Transverse colon (tissue), 4 donors: ENCODE measurements at regions not wholly inside any gene's neighbourhood (a gene's known extent, or its start where the extent isn't known, plus 50 kb on each side); places are given as distances from the start of the nearest gene placed in this dataset.

ENCODE experiments used
- CTCF ChIP-seq, 5 experiments: fragments of 200-600 bp in 3 of 5; fragments of 450-650 bp in 2 of 5; sonication (generic) in 3 of 5; IDR thresholded peaks; 1 replicate in 2 of 5; 2 replicates in 3 of 5; pipeline ENCODE4 v1.5.1; 2016 to 2017; ENCODE audit warnings: antibody characterized with exemption in 5 of 5, inconsistent platforms in 3 of 5, mild to moderate bottlenecking in 2 of 5, moderate library complexity in 1 of 5
- POLR2A ChIP-seq: fragments of 450-650 bp; IDR thresholded peaks from one replicate; pipeline ENCODE4 v1.6.1; 2016; ENCODE audit warnings: antibody characterized with exemption, mild to moderate bottlenecking, moderate library complexity
- POLR2AphosphoS5 ChIP-seq, 3 donors: sonication (generic); formaldehyde crosslinking; IDR thresholded peaks; one replicate each; pipeline ENCODE4 v1.6.1; 2016; ENCODE audit warnings: antibody characterized with exemption in 3 of 3

- TF ChIP-seq CTCF (IDR thresholded peaks at IDR 0.05): no peak
- no peak for TF ChIP-seq POLR2A
- TF ChIP-seq POLR2AphosphoS5 (IDR thresholded peaks at IDR 0.05): no peak
These were observed 419.3 kb downstream of the MATN1 start for GRCh38 chr1:30304080-30304479.
